HG03139 (cell line): ENCODE measurements at regions not wholly inside any gene's neighbourhood (a gene's known extent, or its start where the extent isn't known, plus 50 kb on each side); places are given as distances from the start of the nearest gene placed in this dataset.

Experiments used
- ATAC-seq: cut with Tn5 transposase; IDR thresholded peaks from one replicate; pipeline ENCODE4 v1.9.1; 2021; ENCODE audit not compliant: unreplicated experiment

GRCh38 chr5:174664180-174664850 is 60.1 kb upstream of the MSX2 start:
- ATAC-seq, result no peak

- no peak for ATAC-seq
Observed at GRCh38 chr5:174665347-174665746, 59.0 kb upstream of the MSX2 start.

- ATAC-seq, result no peak
Observed at GRCh38 chr5:174667526-174667925, 56.9 kb upstream of the MSX2 start.

- no peak for ATAC-seq
Observed at GRCh38 chr5:174668349-174668748, 56.0 kb upstream of the MSX2 start.
